Activated naive CD4-positive, alpha-beta T cell treated with Interleukin-2 at 50 U/mL for 16 hours (primary cell): ENCODE measurements at regions not wholly inside any gene's neighbourhood (a gene's known extent, or its start where the extent isn't known, plus 50 kb on each side); places are given as distances from the start of the nearest gene placed in this dataset.

Experiments
- DNase-seq: peaks from one replicate; pipeline ENCODE4 v3.0.0-alpha.2; 2020

- DNase-seq = no peak
These were observed 52.9 kb downstream of the FRMPD3 start for GRCh38 chrX:107502316-107502715.

- DNase-seq = no peak
These were observed 54.6 kb downstream of the FRMPD3 start for GRCh38 chrX:107504006-107504405.

GRCh38 chrX:107505223-107505622 lies 55.8 kb downstream of the FRMPD3 start:
- DNase-seq = no peak

GRCh38 chrX:107506596-107507031 lies 57.2 kb downstream of the FRMPD3 start:
- DNase-seq = no peak

- DNase-seq = no peak
These were observed 57.8 kb downstream of the FRMPD3 start for GRCh38 chrX:107507093-107507743.

- no peak for DNase-seq
These were observed 58.3 kb downstream of the FRMPD3 start for GRCh38 chrX:107507744-107508117.

- DNase-seq = no peak
These were observed 59.5 kb downstream of the FRMPD3 start for GRCh38 chrX:107508925-107509324.

- DNase-seq = no peak
These were observed 65.5 kb downstream of the FRMPD3 start for GRCh38 chrX:107514944-107515343.

GRCh38 chrX:107521877-107522586 lies 72.6 kb downstream of the FRMPD3 start:
- no peak for DNase-seq

GRCh38 chrX:107522901-107523300 lies 73.4 kb downstream of the FRMPD3 start:
- no peak for DNase-seq

GRCh38 chrX:107526141-107526540 lies 76.7 kb downstream of the FRMPD3 start:
- DNase-seq = no peak

GRCh38 chrX:107530141-107530540 lies 80.7 kb downstream of the FRMPD3 start:
- no peak for DNase-seq

GRCh38 chrX:107537815-107538214 lies 88.4 kb downstream of the FRMPD3 start:
- peak; percentile 16 for DNase-seq

GRCh38 chrX:107541244-107541643 lies 87.1 kb upstream of the PRPS1 start:
- DNase-seq = no peak

GRCh38 chrX:107542040-107542439 lies 86.3 kb upstream of the PRPS1 start:
- DNase-seq = no peak

- no peak for DNase-seq
These were observed 85.8 kb upstream of the PRPS1 start for GRCh38 chrX:107542500-107542899.

GRCh38 chrX:107547621-107548020 lies 80.7 kb upstream of the PRPS1 start:
- DNase-seq = no peak

GRCh38 chrX:107548775-107549174 lies 79.5 kb upstream of the PRPS1 start:
- DNase-seq = no peak

GRCh38 chrX:107549504-107549903 lies 78.8 kb upstream of the PRPS1 start:
- peak; percentile 6 for DNase-seq

GRCh38 chrX:107551546-107551945 lies 76.8 kb upstream of the PRPS1 start:
- DNase-seq = no peak

- DNase-seq = no peak
These were observed 75.4 kb upstream of the PRPS1 start for GRCh38 chrX:107552930-107553329.

- no peak for DNase-seq
These were observed 71.3 kb upstream of the PRPS1 start for GRCh38 chrX:107556967-107557366.

GRCh38 chrX:107559506-107559905 lies 68.8 kb upstream of the PRPS1 start:
- DNase-seq = no peak

GRCh38 chrX:107560041-107560440 lies 68.3 kb upstream of the PRPS1 start:
- no peak for DNase-seq

GRCh38 chrX:107560980-107561379 lies 67.3 kb upstream of the PRPS1 start:
- DNase-seq = no peak
